ENCODE measurements at regions not wholly inside any gene's neighbourhood (a gene's known extent, or its start where the extent isn't known, plus 50 kb on each side); places are given as distances from the start of the nearest gene placed in this dataset.

DNA sequence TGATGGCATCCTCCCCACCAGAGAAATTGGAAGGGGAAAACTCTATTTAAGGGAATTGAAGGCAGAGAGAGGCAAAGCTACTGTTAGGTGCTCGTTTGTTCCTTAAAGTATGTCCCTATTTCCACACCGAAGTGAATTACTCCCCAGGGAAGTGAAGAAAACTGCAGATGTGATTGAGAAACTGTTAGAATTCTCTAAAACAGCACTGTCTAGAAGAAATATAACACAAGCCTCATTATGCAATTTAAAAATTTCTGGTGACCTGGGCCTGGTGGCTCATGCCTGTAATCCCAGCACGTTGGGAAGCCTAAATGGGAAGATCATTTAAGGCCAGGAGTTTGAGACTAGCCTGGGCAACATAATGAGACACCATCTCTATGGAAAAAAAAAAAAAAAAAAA, 305.0 kb downstream of the SHQ1 start:
- H2BK5ac ChIP-seq (ENCODE audit: low read depth, low read length, poor library complexity, severe bottlenecking) = no peak overlapping the region
- no peak overlapping the region for H2AK5ac ChIP-seq (ENCODE audit: low read depth, low read length)
- no peak overlapping the region for H3K23ac ChIP-seq (ENCODE audit: low read depth, low read length)
- no peak overlapping the region for H2BK120ac ChIP-seq (ENCODE audit: low read depth, low read length)
- no peaks in the 10 kb centered on the region for H3K36me3 ChIP-seq (ENCODE audit: control insufficient read depth, insufficient read depth, low read length)
- no peak overlapping the region for H4K91ac ChIP-seq (ENCODE audit: insufficient read depth, low read depth, low read length)
- H3K56ac ChIP-seq (ENCODE audit: extremely low read depth, insufficient read depth, low read length) = no peak overlapping the region
- no TSS peak for BruUV-seq (replicated peaks)
- H3K79me1 ChIP-seq (ENCODE audit: low read depth in 1 of 2, low read length in 2 of 2) = no peaks in the 10 kb centered on the region
- no peaks in the 10 kb centered on the region for H4K20me1 ChIP-seq (ENCODE audit: insufficient read depth, low read length)
- no peak overlapping the region for H3K14ac ChIP-seq (replicated peaks; ENCODE audit: low read depth, low read length)
- peaks cover 3% of the 10 kb centered on the region; the same call in 1 of the 2 replicates for H3K9me3 ChIP-seq (ENCODE audit: control insufficient read depth, insufficient read depth, low read length)
- ATAC-seq (ENCODE audit: low read depth) = no peak
- no peak overlapping the region for H2BK15ac ChIP-seq (ENCODE audit: low read depth, low read length)
- no peak overlapping the region for H2AK9ac ChIP-seq (replicated peaks; ENCODE audit: low read depth, low read length, poor library complexity)
- H3K27ac ChIP-seq (ENCODE audit: insufficient read depth, low read length) = no peak overlapping the region
- DNase-seq = no peak
- in situ Hi-C loops (cut with MboI; ENCODE audit: low sequenced_read_pairs) (no loop called here), intact Hi-C loops (cut with micrococcal nuclease) (no loop called here), dilution Hi-C loops (cut with HindIII; ENCODE audit: low sequenced_read_pairs, unreplicated experiment) (no loop called here)
- H4K8ac ChIP-seq (ENCODE audit: low read depth in 2 of 2, low read length in 2 of 2) = no peak overlapping the region
- no peak for TF ChIP-seq MAFK (IDR thresholded peaks at IDR 0.05; ENCODE audit: low read depth, low read length)
- no peak for TF ChIP-seq CEBPB (IDR thresholded peaks at IDR 0.05; ENCODE audit: low read depth, low read length)
- no peak for TF ChIP-seq MXI1 (IDR thresholded peaks at IDR 0.05; ENCODE audit: borderline replicate concordance, low read depth, low read length)
- TF ChIP-seq RAD21 (IDR thresholded peaks at IDR 0.05; ENCODE audit: low read length) = no peak
- TF ChIP-seq, protein P1, sequence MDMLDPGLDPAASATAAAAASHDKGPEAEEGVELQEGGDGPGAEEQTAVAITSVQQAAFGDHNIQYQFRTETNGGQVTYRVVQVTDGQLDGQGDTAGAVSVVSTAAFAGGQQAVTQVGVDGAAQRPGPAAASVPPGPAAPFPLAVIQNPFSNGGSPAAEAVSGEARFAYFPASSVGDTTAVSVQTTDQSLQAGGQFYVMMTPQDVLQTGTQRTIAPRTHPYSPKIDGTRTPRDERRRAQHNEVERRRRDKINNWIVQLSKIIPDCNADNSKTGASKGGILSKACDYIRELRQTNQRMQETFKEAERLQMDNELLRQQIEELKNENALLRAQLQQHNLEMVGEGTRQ (IDR thresholded peaks at IDR 0.05; ENCODE audit: low read depth, low read length) = no peak
- TF ChIP-seq RCOR1 (IDR thresholded peaks at IDR 0.05; ENCODE audit: insufficient replicate concordance, low read length) = no peak
- TF ChIP-seq, protein P2, sequence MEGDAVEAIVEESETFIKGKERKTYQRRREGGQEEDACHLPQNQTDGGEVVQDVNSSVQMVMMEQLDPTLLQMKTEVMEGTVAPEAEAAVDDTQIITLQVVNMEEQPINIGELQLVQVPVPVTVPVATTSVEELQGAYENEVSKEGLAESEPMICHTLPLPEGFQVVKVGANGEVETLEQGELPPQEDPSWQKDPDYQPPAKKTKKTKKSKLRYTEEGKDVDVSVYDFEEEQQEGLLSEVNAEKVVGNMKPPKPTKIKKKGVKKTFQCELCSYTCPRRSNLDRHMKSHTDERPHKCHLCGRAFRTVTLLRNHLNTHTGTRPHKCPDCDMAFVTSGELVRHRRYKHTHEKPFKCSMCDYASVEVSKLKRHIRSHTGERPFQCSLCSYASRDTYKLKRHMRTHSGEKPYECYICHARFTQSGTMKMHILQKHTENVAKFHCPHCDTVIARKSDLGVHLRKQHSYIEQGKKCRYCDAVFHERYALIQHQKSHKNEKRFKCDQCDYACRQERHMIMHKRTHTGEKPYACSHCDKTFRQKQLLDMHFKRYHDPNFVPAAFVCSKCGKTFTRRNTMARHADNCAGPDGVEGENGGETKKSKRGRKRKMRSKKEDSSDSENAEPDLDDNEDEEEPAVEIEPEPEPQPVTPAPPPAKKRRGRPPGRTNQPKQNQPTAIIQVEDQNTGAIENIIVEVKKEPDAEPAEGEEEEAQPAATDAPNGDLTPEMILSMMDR (conservative IDR thresholded peaks at IDR 0.05; ENCODE audit: low read depth, low read length) = no peak
- TF ChIP-seq POLR2A (IDR thresholded peaks at IDR 0.05; ENCODE audit: low read depth, low read length) = no peak
- TF ChIP-seq BHLHE40 (IDR thresholded peaks at IDR 0.05; ENCODE audit: low read depth, low read length) = no peak
- H3K4me2 ChIP-seq (ENCODE audit: low read depth, low read length) = no peak overlapping the region
- no peak overlapping the region for H3K4me3 ChIP-seq (ENCODE audit: insufficient read depth, low read depth, low read length)
- H4K5ac ChIP-seq (ENCODE audit: low read depth, low read length) = no peak overlapping the region
- no peaks in the 10 kb centered on the region for H3K4me1 ChIP-seq (ENCODE audit: control insufficient read depth, insufficient read depth, low read length)
- no peaks in the 10 kb centered on the region for H3K9me1 ChIP-seq (ENCODE audit: insufficient read depth, low read length)
- H3K4ac ChIP-seq (ENCODE audit: low read depth, low read length) = no peak overlapping the region
- no peak overlapping the region for H3K9ac ChIP-seq (ENCODE audit: low read depth, low read length)
- CTCF ChIA-PET = no interaction called here
- H3K18ac ChIP-seq (ENCODE audit: low read depth, low read length) = no peak overlapping the region
- H2BK20ac ChIP-seq (ENCODE audit: low read depth, low read length) = no peak overlapping the region
- no CpG with 5 or more reads among the region's 3 CpGs for WGBS, 2 experiments (ENCODE audit: extremely low coverage in 2 of 2, insufficient read length in 1 of 2)
- no peak overlapping the region for H2AFZ ChIP-seq (replicated peaks; ENCODE audit: low read length, poor library complexity)
- POLR2A ChIA-PET (ENCODE audit: unreplicated experiment) = no interaction called here
- peaks cover 14% of the 10 kb centered on the region for H3K27me3 ChIP-seq (ENCODE audit: control insufficient read depth, insufficient read depth, low read length)

All from IMR-90 (cell line).